ENCODE measurements at regions not wholly inside any gene's neighbourhood (a gene's known extent, or its start where the extent isn't known, plus 50 kb on each side); places are given as distances from the start of the nearest gene placed in this dataset.

GRCh38 chr17:79295307-79295706, 220.7 kb downstream of the ENGASE start:
- DNase-seq (ENCODE audit: low read depth, low spot score) (no peak), FAIRE-seq (no peak)
- Histone ChIP-seq H4K20me1 (ENCODE audit: control insufficient read depth, extremely low read depth, insufficient read depth, low read length) (no peaks in the 10 kb centered on the region), H3K9me1 (ENCODE audit: control insufficient read depth, extremely low read depth, insufficient read depth, low read length) (no peaks in the 10 kb centered on the region), H2AFZ (ENCODE audit: control insufficient read depth, low read length) (no peak overlapping the region), H3K9me3 (ENCODE audit: control insufficient read depth, low read depth, low read length) (no peaks in the 10 kb centered on the region), H3K4me1 (ENCODE audit: control insufficient read depth, extremely low read depth, insufficient read depth, low read length) (no peaks in the 10 kb centered on the region), H3K9ac (ENCODE audit: control insufficient read depth, extremely low read depth, insufficient read depth, low read length) (no peak overlapping the region), H3K4me2 (ENCODE audit: control insufficient read depth, extremely low read depth, insufficient read depth, low read depth, low read length) (no peak overlapping the region), H3K27ac (ENCODE audit: control insufficient read depth, insufficient read depth, low read length) (no peak overlapping the region), H3K27me3 (ENCODE audit: control insufficient read depth, extremely low read depth, insufficient read depth, low read length) (peaks cover 8% of the 10 kb centered on the region), H3K36me3 (ENCODE audit: control insufficient read depth in 2 of 2, extremely low read depth in 1 of 2, insufficient read depth in 2 of 2, low read length in 2 of 2) (no peaks in the 10 kb centered on the region), H3K79me2 (ENCODE audit: control insufficient read depth, insufficient read depth, low read length) (no peaks in the 10 kb centered on the region), H3K4me3 (ENCODE audit: control insufficient read depth in 2 of 3, extremely low read depth in 1 of 3, insufficient read depth in 2 of 3, low read depth in 1 of 3, low read length in 3 of 3) (no peak overlapping the region)
- dilution Hi-C loops (cut with MboI; ENCODE audit: extremely low pct_ligation_motif_present, low sequenced_read_pairs) = no loop called here
- TF ChIP-seq EZH2 (IDR thresholded peaks at IDR 0.05; ENCODE audit: low read length) = no peak
- TF ChIP-seq, protein P1, sequence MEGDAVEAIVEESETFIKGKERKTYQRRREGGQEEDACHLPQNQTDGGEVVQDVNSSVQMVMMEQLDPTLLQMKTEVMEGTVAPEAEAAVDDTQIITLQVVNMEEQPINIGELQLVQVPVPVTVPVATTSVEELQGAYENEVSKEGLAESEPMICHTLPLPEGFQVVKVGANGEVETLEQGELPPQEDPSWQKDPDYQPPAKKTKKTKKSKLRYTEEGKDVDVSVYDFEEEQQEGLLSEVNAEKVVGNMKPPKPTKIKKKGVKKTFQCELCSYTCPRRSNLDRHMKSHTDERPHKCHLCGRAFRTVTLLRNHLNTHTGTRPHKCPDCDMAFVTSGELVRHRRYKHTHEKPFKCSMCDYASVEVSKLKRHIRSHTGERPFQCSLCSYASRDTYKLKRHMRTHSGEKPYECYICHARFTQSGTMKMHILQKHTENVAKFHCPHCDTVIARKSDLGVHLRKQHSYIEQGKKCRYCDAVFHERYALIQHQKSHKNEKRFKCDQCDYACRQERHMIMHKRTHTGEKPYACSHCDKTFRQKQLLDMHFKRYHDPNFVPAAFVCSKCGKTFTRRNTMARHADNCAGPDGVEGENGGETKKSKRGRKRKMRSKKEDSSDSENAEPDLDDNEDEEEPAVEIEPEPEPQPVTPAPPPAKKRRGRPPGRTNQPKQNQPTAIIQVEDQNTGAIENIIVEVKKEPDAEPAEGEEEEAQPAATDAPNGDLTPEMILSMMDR (optimal IDR thresholded peaks at IDR 0.05 in 1 of 3, IDR thresholded peaks at IDR 0.05 in 1 of 3, conservative IDR thresholded peaks at IDR 0.05 in 1 of 3; ENCODE audit: extremely low read depth in 1 of 3, insufficient read depth in 2 of 3, low read length in 3 of 3) = no peak

GRCh38 chr17:79294459-79295071, 219.9 kb downstream of the ENGASE start:
- Histone ChIP-seq H3K9ac (ENCODE audit: control insufficient read depth, extremely low read depth, insufficient read depth, low read length) (no peak overlapping the region), H3K4me2 (ENCODE audit: control insufficient read depth, extremely low read depth, insufficient read depth, low read depth, low read length) (no peak overlapping the region), H3K4me3 (ENCODE audit: control insufficient read depth in 2 of 3, extremely low read depth in 1 of 3, insufficient read depth in 2 of 3, low read depth in 1 of 3, low read length in 3 of 3) (no peak overlapping the region), H4K20me1 (ENCODE audit: control insufficient read depth, extremely low read depth, insufficient read depth, low read length) (no peaks in the 10 kb centered on the region), H3K4me1 (ENCODE audit: control insufficient read depth, extremely low read depth, insufficient read depth, low read length) (no peaks in the 10 kb centered on the region), H3K27ac (ENCODE audit: control insufficient read depth, insufficient read depth, low read length) (no peak overlapping the region), H3K27me3 (ENCODE audit: control insufficient read depth, extremely low read depth, insufficient read depth, low read length) (peaks cover 8% of the 10 kb centered on the region), H3K36me3 (ENCODE audit: control insufficient read depth in 2 of 2, extremely low read depth in 1 of 2, insufficient read depth in 2 of 2, low read length in 2 of 2) (no peaks in the 10 kb centered on the region), H3K79me2 (ENCODE audit: control insufficient read depth, insufficient read depth, low read length) (no peaks in the 10 kb centered on the region), H2AFZ (ENCODE audit: control insufficient read depth, low read length) (no peak overlapping the region), H3K9me3 (ENCODE audit: control insufficient read depth, low read depth, low read length) (no peaks in the 10 kb centered on the region), H3K9me1 (ENCODE audit: control insufficient read depth, extremely low read depth, insufficient read depth, low read length) (no peaks in the 10 kb centered on the region)
- peak; percentile 9 for DNase-seq (ENCODE audit: low read depth, low spot score)
- FAIRE-seq = no peak
- dilution Hi-C loops (cut with MboI; ENCODE audit: extremely low pct_ligation_motif_present, low sequenced_read_pairs) = no loop called here
- TF ChIP-seq EZH2 (IDR thresholded peaks at IDR 0.05; ENCODE audit: low read length) = no peak
- TF ChIP-seq, protein P1 (optimal IDR thresholded peaks at IDR 0.05 in 1 of 3, IDR thresholded peaks at IDR 0.05 in 1 of 3, conservative IDR thresholded peaks at IDR 0.05 in 1 of 3; ENCODE audit: extremely low read depth in 1 of 3, insufficient read depth in 2 of 3, low read length in 3 of 3) = no peak

Data from keratinocyte (primary cell).